ENCODE measurements at regions not wholly inside any gene's neighbourhood (a gene's known extent, or its start where the extent isn't known, plus 50 kb on each side); places are given as distances from the start of the nearest gene placed in this dataset.

DNA sequence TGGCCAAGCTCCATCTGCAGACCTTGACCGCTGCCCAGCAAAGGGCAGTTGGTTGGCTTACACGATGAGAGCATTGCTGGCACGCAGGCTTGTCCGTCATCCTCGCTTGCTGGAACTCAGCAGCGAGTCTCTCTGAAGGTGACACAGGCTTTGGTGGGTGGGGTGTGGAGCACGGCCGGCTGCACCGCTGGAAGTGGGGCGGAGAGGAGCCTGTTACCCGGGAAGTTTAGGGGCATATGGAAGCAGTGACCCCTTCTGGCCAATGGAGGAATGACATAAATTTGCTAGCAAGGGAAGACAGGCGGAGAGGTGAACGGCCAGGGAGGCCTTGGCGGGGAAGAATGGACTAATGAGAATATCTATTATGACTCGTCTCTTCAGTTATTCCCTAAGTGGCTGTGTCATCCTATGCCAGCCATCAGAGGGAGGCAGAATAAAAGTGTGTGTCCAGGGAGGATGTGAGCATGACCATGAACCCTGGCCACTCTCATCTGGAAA is 65.9 kb upstream of the SDK2 start:
- DNase-seq (peak; percentile 79), ATAC-seq (peak; percentile 63)
- H3K9me3 Mint-ChIP-seq (ENCODE audit: low read depth): no peaks in the 10 kb centered on the region
- no peak overlapping the region for H3K4me3 Mint-ChIP-seq
- ChIA-PET POLR2A (no interaction called here), CTCF (interaction anchor here (0.6 to 5.5 kb wide), 18 partner anchors 9 to 1146 kb away, joined by 3 to 49 read pairs (median 3); partner anchors contain the start of gene SDK2)
- intact Hi-C loops (cut with DNase I, micrococcal nuclease): loop anchor here (1.0 to 2.0 kb wide), 4 partner anchors 57 to 281 kb away; partner anchors contain the start of gene SDK2 (in 1 of the 2)
- H3K27ac Mint-ChIP-seq: no peak overlapping the region
- no peaks in the 10 kb centered on the region for H3K36me3 Mint-ChIP-seq (ENCODE audit: low read depth)
- H3K27me3 Mint-ChIP-seq: no peaks in the 10 kb centered on the region
- H3K4me1 Mint-ChIP-seq: peaks cover 9% of the 10 kb centered on the region

DNA sequence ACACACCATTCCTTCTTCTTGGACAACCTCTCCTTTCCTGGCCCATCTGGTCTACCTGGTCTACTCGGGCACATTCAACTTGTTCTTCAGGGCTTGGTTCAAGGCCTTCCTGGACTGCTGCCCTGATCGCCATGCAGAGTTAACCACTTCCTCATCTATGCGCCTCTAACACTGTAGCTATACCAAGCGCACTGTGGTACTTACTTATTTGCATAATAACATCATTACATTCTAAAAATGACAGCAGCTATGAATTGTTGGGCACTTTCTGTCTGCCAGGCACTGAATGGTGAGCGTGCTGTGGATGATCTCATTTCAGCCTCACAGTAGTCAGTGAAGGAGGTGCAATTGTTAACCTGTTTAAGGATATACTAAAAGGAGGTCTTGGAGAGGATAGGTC is 66.9 kb upstream of the SDK2 start:
- ATAC-seq: peak; percentile 57
- no peaks in the 10 kb centered on the region for H3K9me3 Mint-ChIP-seq (ENCODE audit: low read depth)
- H3K27me3 Mint-ChIP-seq: no peaks in the 10 kb centered on the region
- no peak overlapping the region for H3K27ac Mint-ChIP-seq
- DNase-seq: no peak
- intact Hi-C loops (cut with DNase I, micrococcal nuclease): loop anchor here in 1 of 2 experiments (2.0 kb wide), 2 partner anchors 58 to 66 kb away; partner anchors contain the start of gene SDK2
- H3K4me3 Mint-ChIP-seq: no peak overlapping the region
- no peaks in the 10 kb centered on the region for H3K36me3 Mint-ChIP-seq (ENCODE audit: low read depth)
- ChIA-PET POLR2A (no interaction called here), CTCF (interaction anchor here (0.6 to 5.5 kb wide), 4 partner anchors 9 to 285 kb away, joined by 3 to 49 read pairs (median 4); no protein-coding TSS in a partner anchor)
- H3K4me1 Mint-ChIP-seq: peaks cover 9% of the 10 kb centered on the region

DNA sequence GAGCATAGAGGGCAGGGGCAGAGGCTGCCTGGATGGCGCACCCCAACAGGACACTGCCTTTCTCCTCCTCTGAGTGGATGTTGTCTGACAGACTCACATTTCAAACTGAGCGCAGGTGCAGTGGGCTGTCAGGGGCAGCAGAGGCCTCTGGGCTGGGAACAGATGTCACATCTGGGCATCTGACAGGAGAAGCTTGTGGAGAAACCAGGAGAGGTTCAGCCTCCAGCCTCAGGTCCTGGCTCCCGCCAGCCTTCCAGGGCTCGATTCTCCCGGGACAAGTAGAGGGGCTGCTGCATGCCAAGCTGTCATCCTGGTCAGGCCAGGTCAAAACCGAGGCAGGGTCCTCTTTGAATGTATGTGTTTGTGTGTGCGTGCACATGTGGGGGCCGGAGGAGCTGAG is 67.7 kb upstream of the SDK2 start:
- H3K27me3 Mint-ChIP-seq: no peaks in the 10 kb centered on the region
- ATAC-seq (no peak), DNase-seq (no peak)
- H3K27ac Mint-ChIP-seq: no peak overlapping the region
- peaks cover 9% of the 10 kb centered on the region for H3K4me1 Mint-ChIP-seq
- H3K4me3 Mint-ChIP-seq: no peak overlapping the region
- H3K9me3 Mint-ChIP-seq (ENCODE audit: low read depth): no peaks in the 10 kb centered on the region
- POLR2A ChIA-PET: no interaction called here
- H3K36me3 Mint-ChIP-seq (ENCODE audit: low read depth): no peaks in the 10 kb centered on the region
- intact Hi-C loops (cut with DNase I, micrococcal nuclease): loop anchor here in 1 of 2 experiments (2.0 kb wide), 2 partner anchors 59 to 67 kb away; partner anchors contain the start of gene SDK2
- CTCF ChIA-PET: interaction anchor here (1.6 to 5.5 kb wide), 2 partner anchors 9 to 283 kb away, joined by 4 to 49 read pairs; no protein-coding TSS in a partner anchor

DNA sequence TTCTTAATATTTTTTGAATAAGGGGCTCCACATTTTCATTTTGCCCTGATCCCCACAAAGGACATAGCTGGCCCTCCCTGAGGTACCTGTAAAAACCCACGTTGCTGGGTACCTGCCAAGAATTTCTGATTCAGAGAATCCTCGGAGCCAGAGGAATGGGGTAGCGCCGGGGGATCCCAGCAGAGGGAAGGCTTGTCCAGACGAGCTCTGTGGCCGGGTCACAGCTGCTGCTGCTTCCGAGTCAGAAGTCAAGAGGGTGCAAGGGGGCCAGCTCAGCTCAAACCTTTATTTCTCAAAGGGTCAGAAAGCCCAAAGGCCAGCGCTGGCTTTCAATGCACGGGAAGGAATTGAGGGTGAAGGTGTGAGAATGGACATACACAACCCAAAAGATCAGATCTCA is 68.9 kb upstream of the SDK2 start:
- Mint-ChIP-seq H3K9me3 (ENCODE audit: low read depth) (no peaks in the 10 kb centered on the region), H3K36me3 (ENCODE audit: low read depth) (no peaks in the 10 kb centered on the region), H3K27ac (no peak overlapping the region), H3K4me1 (peaks cover 9% of the 10 kb centered on the region), H3K27me3 (no peaks in the 10 kb centered on the region), H3K4me3 (no peak overlapping the region)
- ChIA-PET CTCF (no interaction called here), POLR2A (no interaction called here)
- ATAC-seq (no peak), DNase-seq (no peak)
- intact Hi-C loops (cut with DNase I, micrococcal nuclease): no loop called here

DNA sequence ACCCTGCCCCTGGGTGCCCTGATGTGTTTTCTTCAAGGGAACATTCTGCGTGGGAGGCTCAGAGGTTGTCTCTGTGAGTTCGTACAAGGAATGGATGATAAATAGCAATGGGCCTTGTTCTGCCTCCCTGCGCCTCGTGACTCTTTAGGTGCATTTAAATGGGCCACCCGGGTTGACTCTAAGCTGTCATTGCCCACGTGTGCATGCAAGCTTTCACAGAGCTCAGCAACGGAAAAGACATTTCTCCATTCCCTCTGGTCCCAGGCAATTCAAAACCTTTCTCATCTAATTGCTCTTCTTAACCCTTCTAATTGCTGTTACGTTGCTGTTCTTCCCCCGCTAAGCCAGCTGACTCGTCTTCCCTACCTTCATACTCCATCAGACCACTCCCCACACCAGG is 71.5 kb upstream of the SDK2 start:
- Mint-ChIP-seq H3K27me3 (no peaks in the 10 kb centered on the region), H3K4me1 (peaks cover 19% of the 10 kb centered on the region), H3K4me3 (no peak overlapping the region), H3K27ac (no peak overlapping the region), H3K36me3 (ENCODE audit: low read depth) (no peaks in the 10 kb centered on the region), H3K9me3 (ENCODE audit: low read depth) (no peaks in the 10 kb centered on the region)
- intact Hi-C loops (cut with DNase I, micrococcal nuclease): no loop called here
- DNase-seq: no peak
- ATAC-seq: no peak
- POLR2A ChIA-PET: no interaction called here
- CTCF ChIA-PET: interaction anchor here (0.6 kb wide), 1 partner anchor 308 kb away, joined by 3 read pairs; no protein-coding TSS in a partner anchor

DNA sequence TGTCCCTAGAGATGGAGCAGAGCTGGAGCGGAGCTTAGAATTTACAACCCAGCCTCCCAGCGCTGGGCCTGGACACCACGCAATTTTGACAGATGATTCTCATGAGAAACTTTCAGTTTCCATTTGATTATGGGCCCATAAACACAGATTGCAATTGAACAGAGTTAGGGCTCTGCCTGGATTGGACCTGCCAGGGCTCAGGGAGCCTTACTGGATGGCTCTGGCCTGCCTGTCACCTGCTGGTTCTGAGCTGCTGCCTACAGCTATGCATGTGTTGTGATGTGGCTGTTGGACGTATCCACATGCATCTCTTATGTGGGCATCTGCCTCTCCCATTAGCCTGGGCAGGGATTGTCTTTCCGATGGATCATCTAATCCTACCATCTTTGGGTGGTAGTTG is 73.4 kb upstream of the SDK2 start:
- POLR2A ChIA-PET: no interaction called here
- no peak for ATAC-seq
- intact Hi-C loops (cut with DNase I, micrococcal nuclease): no loop called here
- Mint-ChIP-seq H3K4me1 (peaks cover 30% of the 10 kb centered on the region), H3K36me3 (ENCODE audit: low read depth) (no peaks in the 10 kb centered on the region), H3K4me3 (no peak overlapping the region), H3K9me3 (ENCODE audit: low read depth) (no peaks in the 10 kb centered on the region), H3K27ac (no peak overlapping the region), H3K27me3 (no peaks in the 10 kb centered on the region)
- no peak for DNase-seq
- CTCF ChIA-PET: interaction anchor here (0.6 to 1.0 kb wide), 2 partner anchors 12 to 335 kb away, joined by 3 to 4 read pairs; no protein-coding TSS in a partner anchor

DNA sequence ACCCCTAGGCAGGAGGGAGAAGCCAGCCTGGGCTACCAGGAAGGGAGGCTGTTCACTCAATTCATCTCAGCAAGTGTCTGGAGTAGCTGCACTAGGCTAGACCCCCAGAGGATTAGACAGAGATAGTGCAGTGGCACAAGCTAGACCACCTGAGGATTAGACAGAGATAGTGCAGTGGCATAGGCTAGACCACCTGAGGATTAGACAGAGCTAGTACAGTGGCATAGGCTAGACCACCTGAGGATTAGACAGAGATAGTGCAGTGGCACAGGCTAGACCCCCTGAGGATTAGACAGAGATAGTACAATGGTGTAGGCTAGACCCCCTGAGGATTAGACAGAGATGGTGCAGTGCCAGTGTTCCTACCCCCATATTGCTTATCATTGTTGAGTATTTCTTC is 74.1 kb upstream of the SDK2 start:
- peaks cover 37% of the 10 kb centered on the region for H3K4me1 Mint-ChIP-seq
- intact Hi-C loops (cut with DNase I, micrococcal nuclease): no loop called here
- ATAC-seq: no peak
- no peak overlapping the region for H3K4me3 Mint-ChIP-seq
- no peaks in the 10 kb centered on the region for H3K9me3 Mint-ChIP-seq (ENCODE audit: low read depth)
- no peak overlapping the region for H3K27ac Mint-ChIP-seq
- H3K36me3 Mint-ChIP-seq (ENCODE audit: low read depth): no peaks in the 10 kb centered on the region
- CTCF ChIA-PET: interaction anchor here (1.0 to 1.3 kb wide), 2 partner anchors 9 to 11 kb away, joined by 4 read pairs; no protein-coding TSS in a partner anchor
- no peak for DNase-seq
- POLR2A ChIA-PET: no interaction called here
- H3K27me3 Mint-ChIP-seq: no peaks in the 10 kb centered on the region

DNA sequence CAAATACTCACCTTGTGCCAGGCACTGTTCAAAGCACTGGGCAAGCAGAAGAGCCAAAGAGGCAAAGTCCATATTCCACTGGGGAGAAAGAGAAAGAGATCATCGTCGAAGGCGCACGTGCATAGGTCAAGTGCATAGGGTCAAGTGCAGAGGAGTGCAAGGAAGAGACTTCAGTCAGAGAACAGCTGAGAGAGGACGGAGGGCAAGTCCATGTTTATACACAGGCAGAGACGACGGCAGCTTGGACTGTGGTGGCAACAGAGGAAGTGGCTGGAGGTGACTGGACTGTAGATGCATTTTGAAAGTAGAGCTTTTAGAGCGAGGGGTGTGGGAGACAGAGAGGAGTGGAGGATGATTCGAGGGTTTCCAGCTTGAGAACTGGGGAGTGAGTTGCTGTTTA is 74.7 kb upstream of the SDK2 start:
- POLR2A ChIA-PET: no interaction called here
- Mint-ChIP-seq H3K4me3 (no peak overlapping the region), H3K9me3 (ENCODE audit: low read depth) (no peaks in the 10 kb centered on the region), H3K27me3 (no peaks in the 10 kb centered on the region), H3K27ac (no peak overlapping the region), H3K4me1 (peaks cover 42% of the 10 kb centered on the region), H3K36me3 (ENCODE audit: low read depth) (no peaks in the 10 kb centered on the region)
- CTCF ChIA-PET: interaction anchor here (1.3 kb wide), 1 partner anchor 9 kb away, joined by 4 read pairs; no protein-coding TSS in a partner anchor
- intact Hi-C loops (cut with DNase I, micrococcal nuclease): no loop called here
- ATAC-seq (no peak), DNase-seq (no peak)

DNA sequence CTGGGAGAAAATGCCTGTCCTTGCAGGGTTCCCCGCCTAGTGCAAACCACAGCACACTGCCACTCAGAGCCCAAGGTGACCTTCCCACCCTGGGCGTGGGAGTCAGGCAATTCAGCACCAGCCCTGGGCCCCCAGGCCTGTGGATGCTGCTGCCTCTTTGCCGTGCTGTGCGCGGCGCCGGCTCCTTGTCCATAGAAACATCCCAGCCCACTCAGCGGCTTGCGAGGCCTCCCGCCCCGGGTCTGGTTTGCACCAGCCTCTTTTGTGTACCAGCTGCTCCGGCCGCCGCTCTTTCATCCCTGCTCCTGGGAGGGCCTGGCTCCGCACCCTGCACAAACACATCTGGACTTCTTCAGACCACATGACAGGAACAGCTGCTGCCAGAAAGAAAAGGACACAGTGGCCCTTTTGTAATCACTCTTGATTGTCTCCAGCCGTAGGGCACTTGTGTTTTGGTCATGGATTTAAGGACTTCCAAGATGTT is 75.4 kb upstream of the SDK2 start:
- ATAC-seq (no peak), DNase-seq (no peak)
- H3K4me1 Mint-ChIP-seq: peaks cover 47% of the 10 kb centered on the region
- H3K36me3 Mint-ChIP-seq (ENCODE audit: low read depth): no peaks in the 10 kb centered on the region
- ChIA-PET CTCF (interaction anchor here (1.3 kb wide), 1 partner anchor 10 kb away, joined by 4 read pairs; no protein-coding TSS in a partner anchor), POLR2A (no interaction called here)
- peak overlapping the region; percentile 9 for H3K27ac Mint-ChIP-seq
- no peaks in the 10 kb centered on the region for H3K27me3 Mint-ChIP-seq
- intact Hi-C loops (cut with DNase I, micrococcal nuclease): no loop called here
- no peak overlapping the region for H3K4me3 Mint-ChIP-seq
- no peaks in the 10 kb centered on the region for H3K9me3 Mint-ChIP-seq (ENCODE audit: low read depth)

DNA sequence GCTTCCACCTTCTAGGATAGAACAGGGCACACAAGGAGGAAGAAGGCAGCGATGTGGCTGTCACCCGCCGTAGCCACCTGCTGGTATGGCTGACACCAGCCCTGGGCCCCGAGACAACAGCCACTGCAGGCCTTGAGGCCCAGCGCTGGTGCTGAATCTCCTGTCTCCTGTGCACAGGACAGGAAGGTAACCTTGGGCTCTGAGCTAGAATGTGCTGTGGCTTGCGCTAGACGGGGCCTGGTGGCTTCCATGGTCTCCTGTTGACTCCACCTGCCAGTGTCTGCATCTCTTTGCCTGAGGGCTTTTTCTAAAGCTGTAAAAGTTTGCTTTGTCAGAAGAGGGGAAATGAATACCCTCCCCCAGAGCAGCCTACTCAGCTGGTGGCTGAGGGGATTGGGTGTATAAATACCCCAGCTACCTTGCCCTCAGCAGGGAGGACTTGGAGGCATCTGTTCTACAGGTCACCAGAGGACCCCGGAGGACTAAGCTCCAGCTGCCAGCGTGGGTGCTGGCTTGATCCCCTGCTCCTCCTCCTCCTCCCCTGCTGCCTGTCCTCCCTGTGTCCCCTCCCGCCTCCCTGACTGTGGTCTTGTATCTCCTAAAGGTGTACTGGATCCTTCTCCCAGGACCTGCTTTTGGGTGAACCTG is 76.1 kb upstream of the SDK2 start:
- H3K27me3 Mint-ChIP-seq: no peaks in the 10 kb centered on the region
- CTCF ChIA-PET: interaction anchor here (0.7 to 1.0 kb wide), 4 partner anchors 9 to 182 kb away, joined by 3 to 4 read pairs (median 4); no protein-coding TSS in a partner anchor
- POLR2A ChIA-PET: no interaction called here
- H3K27ac Mint-ChIP-seq: no peak overlapping the region
- no peaks in the 10 kb centered on the region for H3K9me3 Mint-ChIP-seq (ENCODE audit: low read depth)
- DNase-seq (peak; percentile 39), ATAC-seq (peak; percentile 60)
- no peak overlapping the region for H3K4me3 Mint-ChIP-seq
- H3K4me1 Mint-ChIP-seq: peaks cover 47% of the 10 kb centered on the region
- intact Hi-C loops (cut with DNase I, micrococcal nuclease): no loop called here
- H3K36me3 Mint-ChIP-seq (ENCODE audit: low read depth): no peaks in the 10 kb centered on the region

DNA sequence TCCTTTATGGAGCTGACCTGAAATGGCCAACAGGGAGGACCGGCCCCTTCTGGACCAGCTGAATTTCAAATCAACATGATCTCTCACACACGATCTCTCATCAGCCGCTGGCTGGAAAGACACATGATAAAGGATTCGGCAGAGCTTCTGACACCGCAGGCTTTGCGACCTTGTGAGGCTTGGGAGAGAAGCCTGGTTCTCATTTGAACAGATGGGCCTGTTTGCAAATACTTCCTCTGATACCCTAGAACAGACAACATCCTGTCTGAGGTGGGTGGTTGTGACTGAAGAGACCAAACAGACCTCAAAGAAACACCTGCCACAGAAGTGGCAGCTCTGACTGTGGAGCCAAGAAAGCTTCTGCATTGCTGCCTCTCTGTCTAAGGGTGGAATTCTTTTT is 77.9 kb upstream of the SDK2 start:
- ATAC-seq (peak; percentile 90), DNase-seq (peak; percentile 57)
- Mint-ChIP-seq H3K27me3 (no peaks in the 10 kb centered on the region), H3K27ac (peak overlapping the region; percentile 79), H3K9me3 (ENCODE audit: low read depth) (no peaks in the 10 kb centered on the region), H3K4me3 (no peak overlapping the region), H3K36me3 (ENCODE audit: low read depth) (no peaks in the 10 kb centered on the region), H3K4me1 (peaks cover 47% of the 10 kb centered on the region)
- POLR2A ChIA-PET: no interaction called here
- CTCF ChIA-PET: interaction anchor here (0.6 to 1.3 kb wide), 4 partner anchors 12 to 292 kb away, joined by 3 to 10 read pairs (median 3); no protein-coding TSS in a partner anchor
- intact Hi-C loops (cut with DNase I, micrococcal nuclease): loop anchor here in 1 of 2 experiments (2.0 kb wide), 1 partner anchor 235 kb away; no protein-coding TSS in a partner anchor

Data from activated CD4-positive, alpha-beta T cell treated with anti-CD3 and anti-CD28 coated beads for 36 hours (primary cell).